Nephron (organoid): ENCODE measurements at regions not wholly inside any gene's neighbourhood (a gene's known extent, or its start where the extent isn't known, plus 50 kb on each side); places are given as distances from the start of the nearest gene placed in this dataset.

Experiments used
- H3K27ac Mint-ChIP-seq, 3 experiments: 2 replicates each; pipeline ENCODE4 v1.8.0; 2020; ENCODE audit warnings: mixed read lengths in 3 of 3, mild to moderate bottlenecking in 2 of 3, moderate library complexity in 1 of 3
- H3K27me3 Mint-ChIP-seq: 2 replicates; pipeline ENCODE4 v1.8.0; 2021; ENCODE audit warnings: low read depth, mild to moderate bottlenecking, moderate library complexity, mixed read lengths
- H3K36me3 Mint-ChIP-seq: 2 replicates; pipeline ENCODE4 v1.8.0; 2020; ENCODE audit warnings: low read depth, mixed read lengths
- H3K4me1 Mint-ChIP-seq: 2 replicates; pipeline ENCODE4 v1.8.0; 2020; ENCODE audit warnings: mixed read lengths
- H3K4me3 Mint-ChIP-seq, 3 experiments: 2 replicates each; pipeline ENCODE4 v1.8.0; 2020; ENCODE audit warnings: mild to moderate bottlenecking in 3 of 3, mixed read lengths in 3 of 3, moderate library complexity in 2 of 3
- H3K9me3 Mint-ChIP-seq: 2 replicates; pipeline ENCODE4 v1.8.0; 2020; ENCODE audit warnings: mixed read lengths
- CTCF ChIP-seq, 3 experiments: fragments of 200-600 bp; sonication (generic); IDR thresholded peaks; one replicate each; pipeline ENCODE4 v1.5.0; 2021; ENCODE audit warnings: antibody characterized with exemption in 3 of 3; ENCODE audit not compliant: unreplicated experiment in 3 of 3

DNA sequence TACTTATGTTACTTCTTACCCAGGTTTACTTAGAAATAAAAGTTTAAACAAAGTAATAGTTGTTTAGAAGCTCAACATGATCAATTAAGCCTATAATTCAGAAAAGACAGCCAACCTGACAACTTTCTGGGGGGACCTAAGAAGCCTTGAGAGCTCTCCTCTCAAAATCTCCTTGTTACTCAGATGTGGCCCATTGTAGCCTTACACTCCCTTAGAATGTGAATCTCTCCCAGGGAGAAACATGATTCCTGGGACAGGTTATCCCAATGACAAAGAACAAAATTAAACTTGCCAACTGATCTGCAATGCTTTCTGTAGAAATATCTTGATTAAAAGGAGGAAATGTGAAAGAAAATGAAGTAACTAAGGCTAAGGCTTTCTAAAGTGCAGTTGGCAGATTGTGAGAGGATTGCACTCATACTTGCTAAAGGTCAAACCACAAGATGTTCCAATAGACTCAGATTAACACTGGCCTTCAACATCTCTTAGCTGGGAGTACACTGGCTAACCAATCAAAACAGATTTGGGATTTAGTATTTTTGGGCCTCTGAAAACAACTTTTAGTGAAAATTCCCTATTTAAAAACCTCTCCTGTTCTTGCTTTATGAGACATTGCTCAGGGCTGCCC, 72.3 kb upstream of the TMX1 start:
- peaks cover 12% of the 10 kb centered on the region for H3K4me1 Mint-ChIP-seq
- no peak overlapping the region for H3K4me3 Mint-ChIP-seq
- no peaks in the 10 kb centered on the region for H3K9me3 Mint-ChIP-seq
- TF ChIP-seq CTCF (IDR thresholded peaks at IDR 0.05; ENCODE audit: unreplicated experiment in 3 of 3): no peak
- H3K36me3 Mint-ChIP-seq: no peaks in the 10 kb centered on the region
- no peaks in the 10 kb centered on the region for H3K27me3 Mint-ChIP-seq
- no peak overlapping the region for H3K27ac Mint-ChIP-seq

DNA sequence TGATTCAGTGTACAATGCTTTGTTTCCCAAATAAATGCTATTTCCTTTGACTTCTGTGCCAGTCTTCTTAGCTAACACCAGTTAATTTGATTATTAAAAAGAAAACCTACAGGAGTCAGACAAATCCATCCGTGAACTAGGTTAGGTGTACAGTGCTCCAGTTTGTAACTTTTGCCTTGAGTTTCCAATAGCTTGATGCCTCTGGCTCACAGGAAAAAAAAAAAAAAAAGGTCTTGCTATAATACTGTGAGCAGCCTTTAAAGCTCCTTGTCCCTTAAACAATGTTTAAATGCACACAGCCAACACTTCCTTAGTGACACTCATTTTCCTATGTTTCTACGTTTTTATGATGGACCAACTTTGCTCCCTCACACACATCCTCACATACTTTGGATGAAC, 71.8 kb upstream of the TMX1 start:
- Mint-ChIP-seq H3K27me3 (no peaks in the 10 kb centered on the region), H3K36me3 (no peaks in the 10 kb centered on the region), H3K4me1 (peaks cover 12% of the 10 kb centered on the region), H3K27ac (no peak overlapping the region), H3K4me3 (no peak overlapping the region), H3K9me3 (no peaks in the 10 kb centered on the region)
- TF ChIP-seq CTCF (IDR thresholded peaks at IDR 0.05; ENCODE audit: unreplicated experiment in 3 of 3): no peak

- Mint-ChIP-seq H3K27me3 (peaks cover 4% of the 10 kb centered on the region), H3K27ac (no peak overlapping the region), H3K36me3 (no peaks in the 10 kb centered on the region), H3K4me3 (no peak overlapping the region), H3K9me3 (no peaks in the 10 kb centered on the region), H3K4me1 (peaks cover 9% of the 10 kb centered on the region)
- no peak for TF ChIP-seq CTCF (IDR thresholded peaks at IDR 0.05; ENCODE audit: unreplicated experiment in 3 of 3)
Observed at GRCh38 chr14:51173863-51174262, 66.2 kb upstream of the TMX1 start.

GRCh38 chr14:51176839-51177238, 63.2 kb upstream of the TMX1 start:
- no peak overlapping the region for H3K4me3 Mint-ChIP-seq
- H3K36me3 Mint-ChIP-seq: no peaks in the 10 kb centered on the region
- no peak for TF ChIP-seq CTCF (IDR thresholded peaks at IDR 0.05; ENCODE audit: unreplicated experiment in 3 of 3)
- peaks cover 4% of the 10 kb centered on the region for H3K27me3 Mint-ChIP-seq
- peak overlapping the region; percentile 6 to 41 (median 27) for H3K27ac Mint-ChIP-seq
- no peaks in the 10 kb centered on the region for H3K9me3 Mint-ChIP-seq
- peaks cover 7% of the 10 kb centered on the region for H3K4me1 Mint-ChIP-seq

- TF ChIP-seq CTCF (IDR thresholded peaks at IDR 0.05; ENCODE audit: unreplicated experiment in 3 of 3): no peak
- peaks cover 4% of the 10 kb centered on the region for H3K27me3 Mint-ChIP-seq
- no peaks in the 10 kb centered on the region for H3K36me3 Mint-ChIP-seq
- H3K4me1 Mint-ChIP-seq: peaks cover 7% of the 10 kb centered on the region
- H3K9me3 Mint-ChIP-seq: no peaks in the 10 kb centered on the region
- H3K4me3 Mint-ChIP-seq: no peak overlapping the region
- peak overlapping the region in 1 of 3 experiments; percentile 19 for H3K27ac Mint-ChIP-seq
Observed at GRCh38 chr14:51180577-51180976, 59.5 kb upstream of the TMX1 start.

- no peak for TF ChIP-seq CTCF (IDR thresholded peaks at IDR 0.05; ENCODE audit: unreplicated experiment in 3 of 3)
- Mint-ChIP-seq H3K9me3 (no peaks in the 10 kb centered on the region), H3K36me3 (no peaks in the 10 kb centered on the region), H3K4me3 (no peak overlapping the region), H3K27ac (no peak overlapping the region), H3K4me1 (no peaks in the 10 kb centered on the region), H3K27me3 (no peaks in the 10 kb centered on the region)
Observed at GRCh38 chr14:51182131-51182565, 57.9 kb upstream of the TMX1 start.
